NOMO-1 (cell line): ENCODE measurements at regions not wholly inside any gene's neighbourhood (a gene's known extent, or its start where the extent isn't known, plus 50 kb on each side); places are given as distances from the start of the nearest gene placed in this dataset.

Experiments
- DNase-seq, 2 experiments: peaks; one replicate each; lab custom pipeline; 2025; ENCODE audit not compliant: unreplicated experiment in 2 of 2; lab: John Stamatoyannopoulos, UW

DNA sequence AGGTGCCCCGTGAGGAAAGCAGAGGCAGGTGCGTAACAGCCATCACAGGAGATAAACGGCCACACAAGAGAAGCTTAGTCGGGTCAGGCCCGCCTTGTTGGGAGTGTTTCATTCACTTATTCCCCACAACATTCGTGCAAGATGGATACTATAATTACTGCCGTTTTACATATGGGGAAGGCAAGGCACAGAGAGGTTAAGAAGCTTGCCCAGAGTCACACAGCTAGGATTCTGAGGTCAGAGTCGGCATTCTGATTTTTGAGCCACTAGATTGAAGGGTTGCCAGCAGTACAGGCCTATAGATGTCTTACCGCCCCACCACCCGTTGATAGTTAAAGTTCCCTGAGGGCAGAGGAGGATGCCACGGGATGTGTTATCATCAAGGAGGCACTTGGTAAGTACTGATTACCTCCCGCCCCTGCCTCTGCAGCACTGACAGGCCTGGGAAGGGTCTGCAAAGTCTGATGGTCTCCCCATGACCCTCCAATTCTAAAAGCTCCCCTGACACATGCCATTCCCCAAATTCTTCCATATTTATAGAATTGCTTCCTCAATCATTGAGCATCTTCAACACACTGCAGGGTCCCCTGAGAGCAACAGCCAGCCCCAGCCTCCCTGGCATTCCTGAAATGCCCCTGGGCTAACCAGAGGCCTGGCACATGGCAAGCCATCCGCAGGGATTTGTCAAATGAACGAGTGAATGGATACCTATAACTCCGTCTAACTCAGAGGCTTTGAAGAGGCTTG is 74.7 kb upstream of the CLDN14 start:
- DNase-seq = no peak

DNA sequence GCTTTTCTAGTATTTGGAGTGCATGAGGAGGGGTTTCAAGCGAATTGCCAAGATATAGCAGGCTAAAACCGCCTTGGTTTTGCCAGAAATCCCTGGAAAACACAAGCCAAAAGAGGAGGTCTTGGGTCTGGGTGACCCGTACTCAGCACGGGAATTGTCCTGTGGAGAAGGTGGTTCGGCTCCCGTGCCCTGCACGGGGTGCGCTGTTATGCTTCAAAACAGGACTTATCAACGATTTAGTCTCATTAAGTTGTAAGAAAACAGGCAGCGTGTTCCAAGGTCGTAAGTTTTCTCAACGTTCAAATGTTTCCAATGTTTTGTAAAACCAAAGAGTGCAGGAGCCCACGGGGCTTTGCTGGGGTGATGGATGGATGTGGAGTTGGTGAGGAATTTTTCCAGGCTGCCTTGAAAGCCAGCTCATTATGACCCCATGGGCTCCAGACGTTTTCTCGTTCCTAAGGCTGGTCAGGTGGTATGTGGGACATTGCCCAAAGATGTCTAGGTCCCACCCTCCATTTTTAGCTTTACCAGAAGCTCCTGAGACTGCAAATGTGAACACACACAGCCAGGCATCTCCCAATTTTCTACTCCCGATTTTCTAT is 75.4 kb upstream of the CLDN14 start:
- DNase-seq = no peak

GRCh38 chr21:36557316-36557715 is 77.4 kb upstream of the CLDN14 start:
- DNase-seq = no peak

DNA sequence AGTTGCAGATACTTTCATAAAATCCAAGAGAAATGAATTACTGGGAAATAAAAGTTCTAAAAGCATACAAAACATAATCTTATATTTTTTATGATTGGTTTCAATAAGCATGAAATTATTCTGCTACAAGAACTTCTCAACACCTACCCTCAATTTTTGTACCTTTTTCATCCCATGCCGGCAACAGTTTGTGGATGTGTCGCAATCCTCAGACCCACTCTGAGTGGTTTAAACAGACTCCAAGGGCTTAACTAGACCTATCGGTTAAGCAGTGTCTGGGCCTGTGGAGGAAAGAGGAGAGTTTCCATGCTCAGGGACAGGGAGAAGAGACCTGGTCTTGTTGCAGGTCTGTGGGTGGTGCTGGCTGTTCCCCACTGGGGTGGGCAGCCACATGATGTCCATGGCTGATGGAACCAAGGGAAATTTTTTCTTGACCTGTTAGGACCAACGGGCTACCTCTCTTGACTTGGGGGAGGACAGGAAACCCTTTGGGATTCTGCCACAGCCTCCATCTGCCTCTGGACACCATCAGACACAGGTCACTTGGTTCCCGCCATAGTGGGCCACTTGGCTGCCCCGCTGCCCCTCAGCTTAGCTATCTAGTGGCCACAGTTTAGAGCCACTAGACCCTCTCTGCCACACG is 81.1 kb upstream of the CLDN14 start:
- no peak for DNase-seq

DNA sequence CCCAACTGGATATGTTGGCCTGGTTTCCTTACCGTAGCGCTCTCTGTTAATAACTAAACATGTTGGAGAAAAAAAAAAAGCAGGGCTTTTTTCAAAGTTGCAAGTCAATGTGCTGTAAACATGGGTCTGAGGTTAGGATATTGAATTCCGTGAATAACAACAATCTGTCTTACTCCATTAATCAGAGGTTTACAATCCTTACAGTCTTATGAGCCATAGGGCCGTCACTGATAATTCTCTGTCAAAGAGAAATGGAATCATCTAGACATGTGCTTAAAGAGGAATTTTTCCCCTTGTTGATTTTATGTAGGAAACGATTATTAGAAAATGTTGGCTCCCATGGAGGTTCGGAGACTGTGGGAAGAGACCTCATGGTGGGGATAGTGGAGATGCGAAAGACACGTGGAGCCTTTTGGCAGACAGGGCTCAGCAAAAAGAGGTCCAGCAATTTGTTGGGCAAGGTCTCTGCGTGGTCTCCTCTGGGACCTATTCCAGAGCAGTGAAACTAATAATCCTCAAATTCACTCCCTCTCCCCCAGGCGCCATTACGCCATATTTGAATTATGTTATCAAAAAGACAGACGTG is 83.5 kb upstream of the CLDN14 start:
- no peak for DNase-seq

DNA sequence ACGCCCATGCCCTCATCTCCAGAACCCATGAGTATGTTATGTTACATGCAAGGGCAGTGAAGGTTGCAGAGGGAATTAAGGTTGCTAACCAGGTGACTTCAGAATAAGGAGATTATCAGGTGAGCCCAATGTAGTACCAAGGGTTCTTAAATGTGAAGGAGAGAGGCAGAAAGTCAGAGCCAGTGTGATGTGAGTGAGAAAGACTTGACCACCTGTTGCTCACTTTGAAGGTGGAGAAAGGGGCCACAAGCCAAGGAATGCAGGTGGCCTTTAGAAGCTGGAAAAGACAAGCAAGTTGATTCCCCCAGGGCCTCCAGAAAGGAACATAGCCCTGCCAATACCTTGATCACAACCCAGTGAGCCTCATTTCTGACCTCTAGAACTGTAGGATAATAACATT is 84.7 kb upstream of the CLDN14 start:
- DNase-seq = no peak

- DNase-seq = no peak
Measured at GRCh38 chr21:36565540-36565939, 85.6 kb upstream of the CLDN14 start.

GRCh38 chr21:36566644-36567043 is 86.7 kb upstream of the CLDN14 start:
- DNase-seq = no peak

GRCh38 chr21:36567216-36567885 is 87.4 kb upstream of the CLDN14 start:
- DNase-seq = no peak

- no peak for DNase-seq
Measured at GRCh38 chr21:36569511-36569910, 89.6 kb upstream of the CLDN14 start.

- no peak for DNase-seq
Measured at GRCh38 chr21:36571556-36571955, 91.6 kb upstream of the CLDN14 start.

DNA sequence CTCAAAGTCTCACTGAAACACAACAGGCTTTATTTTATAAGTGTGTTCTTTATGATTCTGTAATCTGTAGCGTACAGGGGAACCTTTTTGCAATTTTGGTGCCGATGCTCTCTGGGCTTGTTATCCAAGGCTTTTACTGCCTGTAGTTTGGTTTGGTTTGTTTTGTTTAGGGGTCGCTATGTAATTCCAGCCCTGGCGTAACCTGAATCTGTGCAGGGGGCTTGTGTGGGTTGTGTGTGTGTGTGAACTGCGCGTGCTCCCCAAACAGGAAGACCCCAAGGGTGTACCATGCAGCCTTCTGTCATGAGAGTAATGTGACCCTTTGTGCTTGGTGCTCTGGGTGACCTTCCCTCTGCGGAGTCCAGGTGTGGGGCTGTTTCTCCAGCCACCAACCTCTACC is 92.1 kb upstream of the CLDN14 start:
- DNase-seq = no peak

DNA sequence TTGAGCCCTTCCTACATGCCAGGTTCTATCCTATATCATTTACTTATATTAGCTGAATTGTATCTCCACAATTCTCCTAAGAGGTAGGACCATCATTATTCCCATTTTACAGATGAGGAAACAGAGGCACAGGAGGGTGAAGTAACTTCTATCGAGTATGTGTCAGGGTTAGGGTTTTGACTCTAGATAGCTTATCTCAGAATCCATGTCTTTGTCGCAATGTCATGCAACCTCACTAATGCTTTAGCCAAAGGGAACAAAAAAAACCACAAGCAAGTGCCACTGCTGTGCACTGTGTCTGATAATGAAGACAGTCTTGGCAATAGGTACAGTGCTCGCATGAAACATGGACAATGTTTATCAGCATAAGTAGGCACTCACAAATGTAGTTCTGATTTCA is 95.4 kb upstream of the CLDN14 start:
- DNase-seq = no peak

DNA sequence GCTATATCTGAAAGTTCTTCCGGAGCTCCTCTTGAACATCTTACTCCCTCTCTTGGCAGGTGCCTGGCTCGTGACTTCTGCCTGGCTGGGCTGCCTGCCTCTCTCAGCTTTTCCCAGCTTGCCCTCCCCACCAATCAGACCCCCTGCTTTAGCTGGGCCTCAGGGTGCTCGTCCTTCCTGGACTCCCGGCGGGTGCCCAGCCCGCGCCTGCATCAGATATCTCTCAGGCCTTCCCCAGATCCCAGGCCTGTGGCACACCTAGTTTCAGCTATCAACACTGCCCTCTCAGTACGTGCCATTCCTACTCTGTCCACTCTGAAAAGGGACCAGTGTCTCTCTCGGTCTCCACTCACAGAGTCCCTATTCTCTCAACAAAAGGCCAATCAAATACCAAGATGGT is 96.5 kb upstream of the CLDN14 start:
- DNase-seq = no peak

GRCh38 chr21:36579898-36580297 is 100.0 kb upstream of the CLDN14 start:
- DNase-seq = no peak

GRCh38 chr21:36582271-36582670 is 102.3 kb upstream of the CLDN14 start:
- DNase-seq = no peak

DNA sequence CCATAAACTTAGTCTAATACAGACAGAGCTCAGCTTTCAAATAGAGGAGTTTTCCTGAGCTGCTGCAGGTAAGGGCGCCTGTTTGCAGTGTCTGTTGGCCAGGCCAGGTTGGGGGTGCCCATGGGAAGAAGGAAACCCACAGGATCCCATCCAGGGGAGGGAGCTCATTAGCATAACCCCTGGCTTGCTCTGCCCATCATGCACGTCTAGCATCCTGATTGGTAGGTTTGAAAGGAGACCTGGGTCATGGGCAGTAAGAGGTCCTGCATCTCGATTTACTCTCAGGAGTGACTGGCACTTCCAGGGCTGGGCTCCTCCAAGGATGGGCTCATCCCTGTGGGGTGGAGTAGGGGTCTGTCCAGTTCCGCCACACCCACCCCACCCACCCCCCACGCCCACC is 103.7 kb upstream of the CLDN14 start:
- DNase-seq = no peak

GRCh38 chr21:36584980-36585940 is 105.3 kb upstream of the CLDN14 start:
- DNase-seq = no peak

DNA sequence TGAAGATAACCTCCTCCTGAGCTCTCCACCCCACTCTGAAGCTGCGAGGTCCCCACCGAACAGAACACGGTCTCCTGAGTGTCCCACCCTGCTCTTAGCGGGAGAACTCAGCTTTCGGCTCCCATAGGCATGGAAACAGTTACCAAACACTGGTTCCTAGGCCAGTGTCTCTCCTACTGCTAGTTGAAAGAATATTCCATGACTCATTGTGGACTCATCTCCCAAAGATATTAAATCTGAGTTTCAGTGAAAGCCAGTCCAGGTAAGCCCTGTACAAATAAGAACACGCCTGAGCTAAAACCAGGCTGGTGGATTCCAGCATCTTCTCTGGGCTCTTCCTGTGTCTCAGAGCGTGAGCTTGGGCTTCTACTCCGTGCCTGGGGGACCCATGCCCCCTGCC is 107.5 kb upstream of the CLDN14 start:
- no peak for DNase-seq

- DNase-seq = peak; percentile 7 to 20
Measured at GRCh38 chr21:36589352-36589971, 109.5 kb upstream of the SIM2 start.
